ENCODE measurements at regions not wholly inside any gene's neighbourhood (a gene's known extent, or its start where the extent isn't known, plus 50 kb on each side); places are given as distances from the start of the nearest gene placed in this dataset.

DNA sequence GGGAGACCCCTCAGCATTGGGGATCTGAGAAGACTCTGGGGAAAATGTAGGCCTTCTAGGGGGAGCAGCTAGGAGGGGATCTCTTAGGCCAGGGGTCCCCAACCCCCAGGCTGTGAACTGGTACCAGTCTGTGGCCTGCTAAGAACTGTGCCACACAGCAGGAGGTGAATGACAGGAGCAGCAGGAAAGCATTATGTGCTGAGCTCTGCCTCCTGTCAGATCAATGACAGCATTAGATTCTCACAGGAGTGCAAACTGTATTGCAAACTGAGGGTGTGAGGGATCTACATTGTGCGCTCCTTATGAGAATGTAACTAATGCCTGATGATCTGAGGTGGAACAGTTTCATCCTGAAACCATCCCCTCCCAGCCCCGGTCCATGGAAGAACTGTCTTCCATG lies 127.3 kb downstream of the SCG2 start:
- TF ChIP-seq, protein P1, sequence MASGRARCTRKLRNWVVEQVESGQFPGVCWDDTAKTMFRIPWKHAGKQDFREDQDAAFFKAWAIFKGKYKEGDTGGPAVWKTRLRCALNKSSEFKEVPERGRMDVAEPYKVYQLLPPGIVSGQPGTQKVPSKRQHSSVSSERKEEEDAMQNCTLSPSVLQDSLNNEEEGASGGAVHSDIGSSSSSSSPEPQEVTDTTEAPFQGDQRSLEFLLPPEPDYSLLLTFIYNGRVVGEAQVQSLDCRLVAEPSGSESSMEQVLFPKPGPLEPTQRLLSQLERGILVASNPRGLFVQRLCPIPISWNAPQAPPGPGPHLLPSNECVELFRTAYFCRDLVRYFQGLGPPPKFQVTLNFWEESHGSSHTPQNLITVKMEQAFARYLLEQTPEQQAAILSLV (CRISPR knock-in tag; IDR thresholded peaks at IDR 0.05; ENCODE audit: borderline replicate concordance), result no peak
- TF ChIP-seq ZNF878 (CRISPR knock-in tag; IDR thresholded peaks at IDR 0.05) (no peak), KDM5A (IDR thresholded peaks at IDR 0.05; ENCODE audit: borderline replicate concordance, low read length) (no peak), SMAD9 (CRISPR knock-in tag; IDR thresholded peaks at IDR 0.05) (no peak), ZNF768 (CRISPR knock-in tag; IDR thresholded peaks at IDR 0.05) (no peak), MXI1 (IDR thresholded peaks at IDR 0.05; ENCODE audit: borderline replicate concordance, low read depth, low read length) (no peak), SUZ12 (IDR thresholded peaks at IDR 0.05; ENCODE audit: low read depth, low read length) (no peak), CTCF (CRISPR knock-in tag; IDR thresholded peaks at IDR 0.05) (no peak), NR1H2 (CRISPR knock-in tag; IDR thresholded peaks at IDR 0.05; ENCODE audit: borderline replicate concordance, low read depth) (no peak), RORA (CRISPR knock-in tag; IDR thresholded peaks at IDR 0.05) (no peak), KAT8 (CRISPR knock-in tag; IDR thresholded peaks at IDR 0.05) (no peak)
- TF ChIP-seq, protein P2, sequence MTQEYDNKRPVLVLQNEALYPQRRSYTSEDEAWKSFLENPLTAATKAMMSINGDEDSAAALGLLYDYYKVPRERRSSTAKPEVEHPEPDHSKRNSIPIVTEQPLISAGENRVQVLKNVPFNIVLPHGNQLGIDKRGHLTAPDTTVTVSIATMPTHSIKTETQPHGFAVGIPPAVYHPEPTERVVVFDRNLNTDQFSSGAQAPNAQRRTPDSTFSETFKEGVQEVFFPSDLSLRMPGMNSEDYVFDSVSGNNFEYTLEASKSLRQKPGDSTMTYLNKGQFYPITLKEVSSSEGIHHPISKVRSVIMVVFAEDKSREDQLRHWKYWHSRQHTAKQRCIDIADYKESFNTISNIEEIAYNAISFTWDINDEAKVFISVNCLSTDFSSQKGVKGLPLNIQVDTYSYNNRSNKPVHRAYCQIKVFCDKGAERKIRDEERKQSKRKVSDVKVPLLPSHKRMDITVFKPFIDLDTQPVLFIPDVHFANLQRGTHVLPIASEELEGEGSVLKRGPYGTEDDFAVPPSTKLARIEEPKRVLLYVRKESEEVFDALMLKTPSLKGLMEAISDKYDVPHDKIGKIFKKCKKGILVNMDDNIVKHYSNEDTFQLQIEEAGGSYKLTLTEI (CRISPR knock-in tag; conservative IDR thresholded peaks at IDR 0.05), result no peak

Measured in HepG2 (cell line).